Stimulated activated CD4-positive, alpha-beta T cell treated with anti-CD3 and anti-CD28 coated beads, Interleukin-15, amount 100 ng/mL, for 24 hours (primary cell): ENCODE measurements at regions not wholly inside any gene's neighbourhood (a gene's known extent, or its start where the extent isn't known, plus 50 kb on each side); places are given as distances from the start of the nearest gene placed in this dataset.
"Not testable (repeated sequence)": the region's sequence is repeated elsewhere in the genome, so short reads cannot be mapped to it uniquely, and the experiment has no call there.

Experiments
- DNase-seq: peaks from one replicate; pipeline ENCODE4 v3.0.0-alpha.2; 2020

- no peak for DNase-seq
Measured at GRCh38 chr14:38389681-38390080, 133.8 kb upstream of the CLEC14A start.

- DNase-seq, result no peak
Measured at GRCh38 chr14:38387821-38388220, 131.9 kb upstream of the CLEC14A start.

- no peak for DNase-seq
Measured at GRCh38 chr14:38385836-38386235, 129.9 kb upstream of the CLEC14A start.

GRCh38 chr14:38385343-38385742 is 129.4 kb upstream of the CLEC14A start:
- DNase-seq, result no peak

GRCh38 chr14:38384741-38385140 is 128.8 kb upstream of the CLEC14A start:
- no peak for DNase-seq

- DNase-seq, result no peak
Measured at GRCh38 chr14:38367922-38368321, 112.0 kb upstream of the CLEC14A start.

GRCh38 chr14:38366374-38366773 is 110.5 kb upstream of the CLEC14A start:
- no peak for DNase-seq

- DNase-seq, result no peak
Measured at GRCh38 chr14:38363217-38363616, 107.3 kb upstream of the CLEC14A start.

GRCh38 chr14:38357557-38357956 is 101.7 kb upstream of the CLEC14A start:
- DNase-seq, result no peak

GRCh38 chr14:38355473-38355872 is 99.6 kb upstream of the CLEC14A start:
- not testable (repeated sequence) for DNase-seq

GRCh38 chr14:38350102-38350501 is 94.2 kb upstream of the CLEC14A start:
- DNase-seq, result no peak

GRCh38 chr14:38342803-38343202 is 86.9 kb upstream of the CLEC14A start:
- no peak for DNase-seq

GRCh38 chr14:38339696-38340095 is 83.8 kb upstream of the CLEC14A start:
- DNase-seq, result no peak

- DNase-seq, result no peak
Measured at GRCh38 chr14:38336298-38336697, 80.4 kb upstream of the CLEC14A start.

- no peak for DNase-seq
Measured at GRCh38 chr14:38330275-38330674, 74.4 kb upstream of the CLEC14A start.

- DNase-seq, result no peak
Measured at GRCh38 chr14:38329246-38329645, 73.4 kb upstream of the CLEC14A start.

- no peak for DNase-seq
Measured at GRCh38 chr14:38316922-38317321, 61.0 kb upstream of the CLEC14A start.

GRCh38 chr14:38311655-38312054 is 55.8 kb upstream of the CLEC14A start:
- no peak for DNase-seq

GRCh38 chr14:38310420-38310995 is 54.6 kb upstream of the CLEC14A start:
- no peak for DNase-seq

- DNase-seq, result no peak
Measured at GRCh38 chr14:38309522-38310277, 53.8 kb upstream of the CLEC14A start.
